ENCODE measurements at regions not wholly inside any gene's neighbourhood (a gene's known extent, or its start where the extent isn't known, plus 50 kb on each side); places are given as distances from the start of the nearest gene placed in this dataset.

DNA sequence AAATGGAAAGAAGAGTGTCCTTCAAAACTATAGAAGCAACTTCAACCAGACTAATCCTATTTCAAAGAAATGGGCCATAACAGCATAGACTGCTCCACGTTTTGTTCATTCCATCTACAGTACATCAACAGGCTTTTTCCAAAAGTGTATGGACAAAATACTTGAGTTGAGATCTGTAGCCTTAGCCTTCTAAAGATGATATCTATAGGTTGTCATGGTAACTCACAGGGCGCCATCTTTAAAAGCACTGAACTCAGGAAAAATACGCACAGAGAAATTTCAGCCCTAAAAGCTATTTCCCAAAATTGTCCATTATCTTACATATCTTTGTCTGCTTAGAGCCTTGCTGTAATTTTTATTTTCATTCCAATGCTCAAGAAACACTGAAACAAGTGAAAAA is 439.4 kb upstream of the NBEA start:
- no peak for TF ChIP-seq POLR2A (IDR thresholded peaks at IDR 0.05)
- TF ChIP-seq, protein P1, sequence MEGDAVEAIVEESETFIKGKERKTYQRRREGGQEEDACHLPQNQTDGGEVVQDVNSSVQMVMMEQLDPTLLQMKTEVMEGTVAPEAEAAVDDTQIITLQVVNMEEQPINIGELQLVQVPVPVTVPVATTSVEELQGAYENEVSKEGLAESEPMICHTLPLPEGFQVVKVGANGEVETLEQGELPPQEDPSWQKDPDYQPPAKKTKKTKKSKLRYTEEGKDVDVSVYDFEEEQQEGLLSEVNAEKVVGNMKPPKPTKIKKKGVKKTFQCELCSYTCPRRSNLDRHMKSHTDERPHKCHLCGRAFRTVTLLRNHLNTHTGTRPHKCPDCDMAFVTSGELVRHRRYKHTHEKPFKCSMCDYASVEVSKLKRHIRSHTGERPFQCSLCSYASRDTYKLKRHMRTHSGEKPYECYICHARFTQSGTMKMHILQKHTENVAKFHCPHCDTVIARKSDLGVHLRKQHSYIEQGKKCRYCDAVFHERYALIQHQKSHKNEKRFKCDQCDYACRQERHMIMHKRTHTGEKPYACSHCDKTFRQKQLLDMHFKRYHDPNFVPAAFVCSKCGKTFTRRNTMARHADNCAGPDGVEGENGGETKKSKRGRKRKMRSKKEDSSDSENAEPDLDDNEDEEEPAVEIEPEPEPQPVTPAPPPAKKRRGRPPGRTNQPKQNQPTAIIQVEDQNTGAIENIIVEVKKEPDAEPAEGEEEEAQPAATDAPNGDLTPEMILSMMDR (IDR thresholded peaks at IDR 0.05): no peak

DNA sequence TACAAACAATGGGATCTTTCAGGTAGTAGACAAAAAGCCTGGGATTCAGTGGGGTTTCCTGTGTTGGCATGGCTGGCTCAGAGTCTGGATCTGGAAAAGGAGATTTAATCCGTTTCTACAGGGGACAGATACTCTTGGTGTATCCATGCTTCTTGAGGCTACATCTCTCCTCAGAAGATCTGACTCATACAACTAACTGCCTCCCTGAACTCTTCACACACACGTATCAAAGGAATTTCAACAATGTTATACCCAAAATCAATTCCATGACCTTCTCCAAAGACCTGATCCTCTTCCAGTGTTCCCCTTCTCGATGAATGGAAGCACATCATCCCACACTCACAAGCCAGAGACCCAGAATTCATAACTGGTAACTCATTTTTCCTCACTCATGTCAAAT is 435.3 kb upstream of the NBEA start:
- Histone ChIP-seq H3K4me3 (no peak overlapping the region), H3K9me3 (replicated peaks in 1 of 3) (no peaks in the 10 kb centered on the region)

More for the DNA sequence above, 439.4 kb upstream of the NBEA start:
- Histone ChIP-seq H3K27me3 (no peaks in the 10 kb centered on the region), H3K36me3 (replicated peaks in 1 of 2) (no peaks in the 10 kb centered on the region), H3K4me1 (replicated peaks in 1 of 2) (no peaks in the 10 kb centered on the region), H3K4me3 (no peak overlapping the region), H3K27ac (no peak overlapping the region), H3K9me3 (replicated peaks in 1 of 3) (no peaks in the 10 kb centered on the region)
- no peak for DNase-seq
- 87 to 96% (median 90%) methylated on average over 3 of the region's 3 CpGs for WGBS, 4 donors
- intact Hi-C loops (cut with DNase I): no loop called here

DNA sequence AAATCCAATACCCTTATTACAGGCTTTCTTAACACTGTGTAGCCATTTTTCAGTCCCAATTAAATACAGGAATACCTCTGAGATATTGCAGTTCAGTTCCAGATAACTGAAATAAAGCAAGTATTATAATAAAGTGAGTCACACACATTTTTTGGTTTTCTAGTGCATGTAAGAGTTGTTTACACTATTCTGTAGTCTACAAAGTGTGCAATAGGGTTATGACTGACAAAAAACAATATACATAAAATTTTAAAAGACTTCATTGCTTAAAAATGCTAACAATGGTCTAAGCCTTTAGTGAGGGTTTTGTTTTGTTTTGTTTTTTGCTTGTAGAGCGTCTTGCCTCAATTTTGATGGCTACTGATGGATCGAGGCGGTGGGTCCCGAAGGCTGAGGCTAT is 434.4 kb upstream of the NBEA start:
- intact Hi-C loops (cut with DNase I): no loop called here

More for the DNA sequence above, 435.3 kb upstream of the NBEA start:
- Histone ChIP-seq H3K36me3 (replicated peaks in 1 of 2) (no peaks in the 10 kb centered on the region), H3K4me1 (replicated peaks in 1 of 2) (no peaks in the 10 kb centered on the region), H3K27me3 (no peaks in the 10 kb centered on the region), H3K27ac (no peak overlapping the region)
- intact Hi-C loops (cut with DNase I): no loop called here
- no peak for DNase-seq
- WGBS, 4 donors: 84 to 88% (median 86%) methylated on average over 2 to 3 of the region's 3 CpGs
- TF ChIP-seq, protein P1 (IDR thresholded peaks at IDR 0.05): no peak
- TF ChIP-seq POLR2A (IDR thresholded peaks at IDR 0.05): no peak

DNA sequence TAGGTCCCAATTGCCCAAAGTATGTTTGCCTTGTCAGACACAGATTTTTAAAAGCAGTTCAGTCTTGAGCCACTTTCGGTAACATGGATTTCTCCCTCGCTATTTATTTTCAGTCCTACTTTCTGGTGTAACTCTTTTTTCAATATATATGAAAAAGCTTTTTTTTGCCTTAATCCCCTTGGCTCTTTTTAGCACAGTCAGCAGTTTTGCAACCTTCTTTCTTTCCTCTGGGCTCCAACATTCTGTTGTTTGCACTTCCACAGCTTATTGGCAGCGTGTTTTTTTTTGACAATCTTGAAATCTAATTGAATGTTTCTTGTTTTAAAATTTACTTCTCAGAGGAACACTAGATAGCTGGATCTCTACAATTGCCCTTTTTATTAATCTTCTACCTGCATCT is 429.3 kb upstream of the NBEA start:
- Histone ChIP-seq H3K4me1 (replicated peaks in 1 of 2) (no peaks in the 10 kb centered on the region), H3K9me3 (replicated peaks in 1 of 3) (no peaks in the 10 kb centered on the region), H3K36me3 (replicated peaks in 1 of 2) (no peaks in the 10 kb centered on the region), H3K27ac (no peak overlapping the region), H3K27me3 (no peaks in the 10 kb centered on the region), H3K4me3 (no peak overlapping the region)
- WGBS, 4 donors: 92 to 94% (median 93%) methylated on average over 3 of the region's 3 CpGs
- intact Hi-C loops (cut with DNase I): no loop called here
- TF ChIP-seq, protein P1 (IDR thresholded peaks at IDR 0.05): no peak
- no peak for TF ChIP-seq POLR2A (IDR thresholded peaks at IDR 0.05)
- no peak for DNase-seq

More for the DNA sequence above, 434.4 kb upstream of the NBEA start:
- no peaks in the 10 kb centered on the region for H3K9me3 ChIP-seq (replicated peaks in 1 of 3)
- no peak for DNase-seq
- H3K4me3 ChIP-seq: no peak overlapping the region
- WGBS, 4 donors: 90 to 99% (median 95%) methylated on average over 4 of the region's 4 CpGs
- H3K4me1 ChIP-seq (replicated peaks in 1 of 2): no peaks in the 10 kb centered on the region
- no peaks in the 10 kb centered on the region for H3K36me3 ChIP-seq (replicated peaks in 1 of 2)
- H3K27me3 ChIP-seq: no peaks in the 10 kb centered on the region
- no peak overlapping the region for H3K27ac ChIP-seq
- TF ChIP-seq, protein P1 (IDR thresholded peaks at IDR 0.05): no peak
- no peak for TF ChIP-seq POLR2A (IDR thresholded peaks at IDR 0.05)
